ENCODE measurements at regions not wholly inside any gene's neighbourhood (a gene's known extent, or its start where the extent isn't known, plus 50 kb on each side); places are given as distances from the start of the nearest gene placed in this dataset.

DNA sequence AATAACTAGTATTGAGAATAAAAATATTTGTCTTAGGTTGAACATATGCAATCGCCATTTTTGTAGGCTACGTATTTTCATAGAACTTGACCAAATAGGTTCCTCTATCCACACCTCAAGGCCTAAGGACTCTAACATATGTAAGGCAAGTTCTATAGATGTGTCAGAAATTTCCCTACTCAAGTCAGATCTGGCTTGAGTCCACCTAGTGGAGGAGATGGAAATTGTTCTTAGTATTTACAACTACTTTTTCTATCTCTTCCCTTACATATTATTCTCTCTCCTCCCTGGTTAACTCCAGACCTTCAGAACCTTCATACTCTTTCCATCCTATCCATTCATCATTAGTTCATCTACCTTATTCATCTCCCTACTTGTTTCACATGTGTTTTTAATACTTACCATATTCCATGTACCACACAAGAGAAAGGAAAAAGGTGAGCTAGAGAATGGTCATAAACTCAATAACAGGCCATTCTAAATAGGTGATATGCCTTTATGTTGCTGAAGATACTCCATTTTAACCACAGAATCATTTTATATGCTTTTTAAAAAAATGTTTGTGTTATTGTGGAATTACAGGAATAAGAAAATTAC, 174.5 kb upstream of the HDAC9 start:
- Histone ChIP-seq H3K9me3 (ENCODE audit: control insufficient read depth, insufficient read depth, low read length) (no peaks in the 10 kb centered on the region), H3K4me1 (ENCODE audit: control insufficient read depth, insufficient read depth, low read length) (no peaks in the 10 kb centered on the region), H2BK5ac (ENCODE audit: low read depth, low read length, poor library complexity, severe bottlenecking) (no peak overlapping the region), H2BK15ac (ENCODE audit: low read depth, low read length) (no peak overlapping the region), H4K8ac (ENCODE audit: low read depth in 2 of 2, low read length in 2 of 2) (no peak overlapping the region), H3K27me3 (ENCODE audit: control insufficient read depth, insufficient read depth, low read length) (0 out of 2 replicates have a peak, but pooled peaks cover 2% of the 10 kb centered on the region), H3K18ac (ENCODE audit: low read depth, low read length) (no peak overlapping the region), H3K9me1 (ENCODE audit: insufficient read depth, low read length) (no peaks in the 10 kb centered on the region), H2BK120ac (ENCODE audit: low read depth, low read length) (no peak overlapping the region), H3K4ac (ENCODE audit: low read depth, low read length) (no peak overlapping the region), H3K23ac (ENCODE audit: low read depth, low read length) (no peak overlapping the region), H4K20me1 (ENCODE audit: insufficient read depth, low read length) (no peaks in the 10 kb centered on the region), H3K4me2 (ENCODE audit: low read depth, low read length) (no peak overlapping the region), H3K4me3 (ENCODE audit: insufficient read depth, low read depth, low read length) (no peak overlapping the region), H2AK9ac (replicated peaks; ENCODE audit: low read depth, low read length, poor library complexity) (no peak overlapping the region), H2AK5ac (ENCODE audit: low read depth, low read length) (no peak overlapping the region), H3K79me1 (ENCODE audit: low read depth in 1 of 2, low read length in 2 of 2) (no peaks in the 10 kb centered on the region), H3K27ac (ENCODE audit: insufficient read depth, low read length) (no peak overlapping the region), H3K56ac (ENCODE audit: extremely low read depth, insufficient read depth, low read length) (no peak overlapping the region), H3K36me3 (ENCODE audit: control insufficient read depth, insufficient read depth, low read length) (no peaks in the 10 kb centered on the region), H4K5ac (ENCODE audit: low read depth, low read length) (no peak overlapping the region), H3K14ac (replicated peaks; ENCODE audit: low read depth, low read length) (no peak overlapping the region), H2AFZ (replicated peaks; ENCODE audit: low read length, poor library complexity) (no peak overlapping the region), H2BK20ac (ENCODE audit: low read depth, low read length) (no peak overlapping the region), H4K91ac (ENCODE audit: insufficient read depth, low read depth, low read length) (no peak overlapping the region), H3K9ac (ENCODE audit: low read depth, low read length) (no peak overlapping the region)
- no TSS peak for BruUV-seq (replicated peaks)
- WGBS, 2 experiments (ENCODE audit: extremely low coverage in 2 of 2, insufficient read length in 1 of 2), result no CpG with 5 or more reads among the region's 2 CpGs
- TF ChIP-seq RAD21 (IDR thresholded peaks at IDR 0.05; ENCODE audit: low read length), result peak; percentile 56
- TF ChIP-seq, protein P1, sequence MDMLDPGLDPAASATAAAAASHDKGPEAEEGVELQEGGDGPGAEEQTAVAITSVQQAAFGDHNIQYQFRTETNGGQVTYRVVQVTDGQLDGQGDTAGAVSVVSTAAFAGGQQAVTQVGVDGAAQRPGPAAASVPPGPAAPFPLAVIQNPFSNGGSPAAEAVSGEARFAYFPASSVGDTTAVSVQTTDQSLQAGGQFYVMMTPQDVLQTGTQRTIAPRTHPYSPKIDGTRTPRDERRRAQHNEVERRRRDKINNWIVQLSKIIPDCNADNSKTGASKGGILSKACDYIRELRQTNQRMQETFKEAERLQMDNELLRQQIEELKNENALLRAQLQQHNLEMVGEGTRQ (IDR thresholded peaks at IDR 0.05; ENCODE audit: low read depth, low read length), result no peak
- TF ChIP-seq RFX5 (IDR thresholded peaks at IDR 0.05; ENCODE audit: low read depth, low read length), result no peak
- no peak for TF ChIP-seq CHD1 (IDR thresholded peaks at IDR 0.05; ENCODE audit: low read depth, low read length)
- TF ChIP-seq, protein P2, sequence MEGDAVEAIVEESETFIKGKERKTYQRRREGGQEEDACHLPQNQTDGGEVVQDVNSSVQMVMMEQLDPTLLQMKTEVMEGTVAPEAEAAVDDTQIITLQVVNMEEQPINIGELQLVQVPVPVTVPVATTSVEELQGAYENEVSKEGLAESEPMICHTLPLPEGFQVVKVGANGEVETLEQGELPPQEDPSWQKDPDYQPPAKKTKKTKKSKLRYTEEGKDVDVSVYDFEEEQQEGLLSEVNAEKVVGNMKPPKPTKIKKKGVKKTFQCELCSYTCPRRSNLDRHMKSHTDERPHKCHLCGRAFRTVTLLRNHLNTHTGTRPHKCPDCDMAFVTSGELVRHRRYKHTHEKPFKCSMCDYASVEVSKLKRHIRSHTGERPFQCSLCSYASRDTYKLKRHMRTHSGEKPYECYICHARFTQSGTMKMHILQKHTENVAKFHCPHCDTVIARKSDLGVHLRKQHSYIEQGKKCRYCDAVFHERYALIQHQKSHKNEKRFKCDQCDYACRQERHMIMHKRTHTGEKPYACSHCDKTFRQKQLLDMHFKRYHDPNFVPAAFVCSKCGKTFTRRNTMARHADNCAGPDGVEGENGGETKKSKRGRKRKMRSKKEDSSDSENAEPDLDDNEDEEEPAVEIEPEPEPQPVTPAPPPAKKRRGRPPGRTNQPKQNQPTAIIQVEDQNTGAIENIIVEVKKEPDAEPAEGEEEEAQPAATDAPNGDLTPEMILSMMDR (conservative IDR thresholded peaks at IDR 0.05; ENCODE audit: low read depth, low read length), result peak; percentile 58
- TF ChIP-seq NFE2L2 (IDR thresholded peaks at IDR 0.05; ENCODE audit: low read depth, low read length), result no peak
- TF ChIP-seq, protein P3, sequence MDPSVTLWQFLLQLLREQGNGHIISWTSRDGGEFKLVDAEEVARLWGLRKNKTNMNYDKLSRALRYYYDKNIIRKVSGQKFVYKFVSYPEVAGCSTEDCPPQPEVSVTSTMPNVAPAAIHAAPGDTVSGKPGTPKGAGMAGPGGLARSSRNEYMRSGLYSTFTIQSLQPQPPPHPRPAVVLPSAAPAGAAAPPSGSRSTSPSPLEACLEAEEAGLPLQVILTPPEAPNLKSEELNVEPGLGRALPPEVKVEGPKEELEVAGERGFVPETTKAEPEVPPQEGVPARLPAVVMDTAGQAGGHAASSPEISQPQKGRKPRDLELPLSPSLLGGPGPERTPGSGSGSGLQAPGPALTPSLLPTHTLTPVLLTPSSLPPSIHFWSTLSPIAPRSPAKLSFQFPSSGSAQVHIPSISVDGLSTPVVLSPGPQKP (IDR thresholded peaks at IDR 0.05; ENCODE audit: borderline replicate concordance, low read depth, low read length), result no peak
- TF ChIP-seq SMC3 (IDR thresholded peaks at IDR 0.05; ENCODE audit: low read depth, low read length), result peak; percentile 47; the same call in 1 of the 2 replicates
- in situ Hi-C loops (cut with MboI; ENCODE audit: low sequenced_read_pairs), result loop anchor here (10.0 kb wide), 1 partner anchor 356 kb away; no protein-coding TSS in a partner anchor
- ATAC-seq (ENCODE audit: low read depth) (peak; percentile 87), DNase-seq (peak; percentile 58)
- dilution Hi-C loops (cut with HindIII; ENCODE audit: low sequenced_read_pairs, unreplicated experiment), result no loop called here
- CTCF ChIA-PET, result interaction anchor here (0.6 to 1.6 kb wide), 2 partner anchors 551 to 1885 kb away, joined by 3 to 7 read pairs; no protein-coding TSS in a partner anchor
- intact Hi-C loops (cut with micrococcal nuclease), result loop anchor here (1.0 to 2.0 kb wide), 2 partner anchors 350 to 550 kb away; no protein-coding TSS in a partner anchor
- POLR2A ChIA-PET (ENCODE audit: unreplicated experiment), result no interaction called here

All from IMR-90 (cell line).